HuH-7.5 (cell line): ENCODE measurements at regions not wholly inside any gene's neighbourhood (a gene's known extent, or its start where the extent isn't known, plus 50 kb on each side); places are given as distances from the start of the nearest gene placed in this dataset.
"Not testable (repeated sequence)": the region's sequence is repeated elsewhere in the genome, so short reads cannot be mapped to it uniquely, and the experiment has no call there.

ENCODE experiments used
- DNase-seq: peaks from one replicate; pipeline ENCODE4 v3.0.0; 2011; ENCODE audit warnings: low spot score

GRCh38 chr13:23086968-23087623, 93.7 kb upstream of the SGCG start:
- DNase-seq, result no peak

GRCh38 chr13:23087880-23088279, 92.9 kb upstream of the SGCG start:
- peak; percentile 28 for DNase-seq

GRCh38 chr13:23098161-23098907, 82.4 kb upstream of the SGCG start:
- no peak for DNase-seq

- no peak for DNase-seq
Measured at GRCh38 chr13:23105051-23105450, 75.7 kb upstream of the SGCG start.

- DNase-seq, result no peak
Measured at GRCh38 chr13:23107665-23108064, 73.1 kb upstream of the SGCG start.

- DNase-seq, result no peak
Measured at GRCh38 chr13:23119131-23119530, 61.6 kb upstream of the SGCG start.

GRCh38 chr13:23127540-23127939, 53.2 kb upstream of the SGCG start:
- DNase-seq, result not testable (repeated sequence)

- DNase-seq, result no peak
Measured at GRCh38 chr13:23129331-23129730, 51.4 kb upstream of the SGCG start.
